ENCODE measurements at regions not wholly inside any gene's neighbourhood (a gene's known extent, or its start where the extent isn't known, plus 50 kb on each side); places are given as distances from the start of the nearest gene placed in this dataset.
A peak's percentile ranks its signal among the peaks of the same experiment; 100 is the strongest.

- DNase-seq: peak in 1 of 3 donors; percentile 69
- Histone ChIP-seq H3K27ac (no peak overlapping the region), H3K36me3 (no peaks in the 10 kb centered on the region), H3K4me1 (no peaks in the 10 kb centered on the region), H3K4me3 (no peak overlapping the region), H3K9me3 (no peaks in the 10 kb centered on the region), H3K27me3 (no peaks in the 10 kb centered on the region)
- no peak for TF ChIP-seq POLR2A (IDR thresholded peaks at IDR 0.05)
- no peak for TF ChIP-seq CTCF (IDR thresholded peaks at IDR 0.05)
Measured at GRCh38 chrX:7771788-7772438, 71.1 kb upstream of the VCX start.

- no peaks in the 10 kb centered on the region for H3K36me3 ChIP-seq
- H3K4me3 ChIP-seq: no peak overlapping the region
- no peak for DNase-seq
- TF ChIP-seq CTCF (IDR thresholded peaks at IDR 0.05): no peak
- TF ChIP-seq POLR2A (IDR thresholded peaks at IDR 0.05): no peak
- H3K27ac ChIP-seq: no peak overlapping the region
- no peaks in the 10 kb centered on the region for H3K27me3 ChIP-seq
- H3K4me1 ChIP-seq: no peaks in the 10 kb centered on the region
- no peaks in the 10 kb centered on the region for H3K9me3 ChIP-seq
Measured at GRCh38 chrX:7759830-7760229, 83.1 kb upstream of the VCX start.

- DNase-seq: no peak
- Histone ChIP-seq H3K4me1 (no peaks in the 10 kb centered on the region), H3K27me3 (no peaks in the 10 kb centered on the region), H3K27ac (no peak overlapping the region), H3K9me3 (no peaks in the 10 kb centered on the region), H3K4me3 (no peak overlapping the region), H3K36me3 (no peaks in the 10 kb centered on the region)
- TF ChIP-seq CTCF (IDR thresholded peaks at IDR 0.05) (no peak), POLR2A (IDR thresholded peaks at IDR 0.05) (no peak)
Measured at GRCh38 chrX:7746856-7747255, 96.1 kb upstream of the VCX start.

- Histone ChIP-seq H3K9me3 (no peaks in the 10 kb centered on the region), H3K27ac (no peak overlapping the region), H3K4me1 (no peaks in the 10 kb centered on the region), H3K27me3 (no peaks in the 10 kb centered on the region), H3K36me3 (no peaks in the 10 kb centered on the region), H3K4me3 (no peak overlapping the region)
- DNase-seq: no peak
- TF ChIP-seq CTCF (IDR thresholded peaks at IDR 0.05): no peak
- no peak for TF ChIP-seq POLR2A (IDR thresholded peaks at IDR 0.05)
Measured at GRCh38 chrX:7730071-7730470, 112.9 kb upstream of the VCX start.

GRCh38 chrX:7720519-7720918 lies 122.5 kb upstream of the VCX start:
- no peak overlapping the region for H3K4me3 ChIP-seq
- DNase-seq: no peak
- no peaks in the 10 kb centered on the region for H3K36me3 ChIP-seq
- H3K4me1 ChIP-seq: no peaks in the 10 kb centered on the region
- no peaks in the 10 kb centered on the region for H3K9me3 ChIP-seq
- H3K27me3 ChIP-seq: no peaks in the 10 kb centered on the region
- no peak for TF ChIP-seq POLR2A (IDR thresholded peaks at IDR 0.05)
- TF ChIP-seq CTCF (IDR thresholded peaks at IDR 0.05): no peak
- no peak overlapping the region for H3K27ac ChIP-seq

GRCh38 chrX:7714351-7714750 lies 128.6 kb upstream of the VCX start:
- TF ChIP-seq POLR2A (IDR thresholded peaks at IDR 0.05): no peak
- no peak for TF ChIP-seq CTCF (IDR thresholded peaks at IDR 0.05)
- Histone ChIP-seq H3K4me3 (no peak overlapping the region), H3K27me3 (no peaks in the 10 kb centered on the region), H3K4me1 (no peaks in the 10 kb centered on the region), H3K36me3 (no peaks in the 10 kb centered on the region), H3K9me3 (no peaks in the 10 kb centered on the region), H3K27ac (no peak overlapping the region)
- no peak for DNase-seq
